Osteoblast (primary cell): ENCODE measurements at regions not wholly inside any gene's neighbourhood (a gene's known extent, or its start where the extent isn't known, plus 50 kb on each side); places are given as distances from the start of the nearest gene placed in this dataset.

Source experiments
- DNase-seq: peaks from one replicate; pipeline ENCODE4 v3.0.0; 2011; ENCODE audit warnings: low spot score, mixed read lengths; ENCODE audit not compliant: insufficient read length; ENCODE audit errors: missing footprints
- H2AFZ ChIP-seq: 2 replicates; pipeline ENCODE4 v1.6.0; 2011; ENCODE audit warnings: mild to moderate bottlenecking, low read length
- H3K27ac ChIP-seq: 2 replicates; pipeline ENCODE4 v1.5.1; 2011; ENCODE audit warnings: mild to moderate bottlenecking, low read depth, low read length, moderate library complexity
- H3K27me3 ChIP-seq: 2 replicates; pipeline ENCODE4 v1.6.0; 2012; ENCODE audit warnings: mild to moderate bottlenecking, control low read depth, inconsistent platforms, low read length, moderate library complexity; ENCODE audit not compliant: insufficient read depth
- H3K36me3 ChIP-seq: 2 replicates; pipeline ENCODE4 v1.5.1; 2011; ENCODE audit warnings: mild to moderate bottlenecking, low read length, control low read depth, moderate library complexity; ENCODE audit not compliant: insufficient read depth
- H3K4me1 ChIP-seq: 2 replicates; pipeline ENCODE4 v1.5.1; 2011; ENCODE audit warnings: mild to moderate bottlenecking, low read length, control low read depth, moderate library complexity; ENCODE audit not compliant: insufficient read depth
- H3K4me2 ChIP-seq: 2 replicates; pipeline ENCODE4 v1.6.0; 2011; ENCODE audit warnings: mild to moderate bottlenecking, low read length; ENCODE audit not compliant: insufficient read depth
- H3K4me3 ChIP-seq: fragments of 200-600 bp; sonication (generic); 3 replicates; pipeline ENCODE4 v1.5.1; 2012; ENCODE audit warnings: mild to moderate bottlenecking, low read length, inconsistent platforms; ENCODE audit not compliant: insufficient read depth
- H3K79me2 ChIP-seq: 2 replicates; pipeline ENCODE4 v1.6.0; 2012; ENCODE audit warnings: mild to moderate bottlenecking, low read length, control low read depth, inconsistent platforms; ENCODE audit not compliant: insufficient read depth
- H3K9me3 ChIP-seq: 2 replicates; pipeline ENCODE4 v1.5.1; 2011; ENCODE audit warnings: low read depth, low read length, control low read depth
- H4K20me1 ChIP-seq: 2 replicates; pipeline ENCODE4 v1.6.0; 2012; ENCODE audit warnings: mild to moderate bottlenecking, low read length, control low read depth; ENCODE audit not compliant: insufficient read depth
- TF ChIP-seq, protein P1 (sequence below): IDR thresholded peaks from 2 replicates; pipeline ENCODE4 v1.5.1; 2011; ENCODE audit warnings: mild to moderate bottlenecking, low read depth, low read length, moderate library complexity; ENCODE audit errors: extremely low read depth

DNA sequence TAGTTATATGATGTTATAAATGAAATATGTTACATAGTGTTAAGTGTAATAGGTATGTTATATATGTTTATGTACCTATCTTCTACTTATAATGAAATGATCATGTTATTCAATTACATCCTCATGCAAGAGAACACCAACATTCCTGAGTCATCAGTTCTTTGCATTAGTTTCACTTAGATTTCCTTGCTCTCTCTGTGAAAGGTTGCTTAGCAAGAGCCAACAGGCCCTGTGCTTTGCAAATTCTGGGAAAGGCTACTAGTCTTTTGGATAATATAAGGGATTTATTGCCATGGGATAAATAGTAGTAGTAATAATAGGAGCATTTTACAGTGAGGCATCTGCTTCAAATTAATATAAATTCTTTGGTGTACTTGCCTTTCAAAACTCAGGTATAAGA lies 274.8 kb downstream of the SP3 start:
- Histone ChIP-seq H3K36me3 (no peaks in the 10 kb centered on the region), H3K79me2 (no peaks in the 10 kb centered on the region), H3K4me2 (no peak overlapping the region), H4K20me1 (no peaks in the 10 kb centered on the region), H3K9me3 (no peaks in the 10 kb centered on the region), H3K4me1 (no peaks in the 10 kb centered on the region), H3K27ac (no peak overlapping the region), H3K4me3 (no peak overlapping the region), H3K27me3 (no peaks in the 10 kb centered on the region), H2AFZ (no peak overlapping the region)
- peak; percentile 54 for DNase-seq
- TF ChIP-seq, protein P1, sequence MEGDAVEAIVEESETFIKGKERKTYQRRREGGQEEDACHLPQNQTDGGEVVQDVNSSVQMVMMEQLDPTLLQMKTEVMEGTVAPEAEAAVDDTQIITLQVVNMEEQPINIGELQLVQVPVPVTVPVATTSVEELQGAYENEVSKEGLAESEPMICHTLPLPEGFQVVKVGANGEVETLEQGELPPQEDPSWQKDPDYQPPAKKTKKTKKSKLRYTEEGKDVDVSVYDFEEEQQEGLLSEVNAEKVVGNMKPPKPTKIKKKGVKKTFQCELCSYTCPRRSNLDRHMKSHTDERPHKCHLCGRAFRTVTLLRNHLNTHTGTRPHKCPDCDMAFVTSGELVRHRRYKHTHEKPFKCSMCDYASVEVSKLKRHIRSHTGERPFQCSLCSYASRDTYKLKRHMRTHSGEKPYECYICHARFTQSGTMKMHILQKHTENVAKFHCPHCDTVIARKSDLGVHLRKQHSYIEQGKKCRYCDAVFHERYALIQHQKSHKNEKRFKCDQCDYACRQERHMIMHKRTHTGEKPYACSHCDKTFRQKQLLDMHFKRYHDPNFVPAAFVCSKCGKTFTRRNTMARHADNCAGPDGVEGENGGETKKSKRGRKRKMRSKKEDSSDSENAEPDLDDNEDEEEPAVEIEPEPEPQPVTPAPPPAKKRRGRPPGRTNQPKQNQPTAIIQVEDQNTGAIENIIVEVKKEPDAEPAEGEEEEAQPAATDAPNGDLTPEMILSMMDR = no peak

DNA sequence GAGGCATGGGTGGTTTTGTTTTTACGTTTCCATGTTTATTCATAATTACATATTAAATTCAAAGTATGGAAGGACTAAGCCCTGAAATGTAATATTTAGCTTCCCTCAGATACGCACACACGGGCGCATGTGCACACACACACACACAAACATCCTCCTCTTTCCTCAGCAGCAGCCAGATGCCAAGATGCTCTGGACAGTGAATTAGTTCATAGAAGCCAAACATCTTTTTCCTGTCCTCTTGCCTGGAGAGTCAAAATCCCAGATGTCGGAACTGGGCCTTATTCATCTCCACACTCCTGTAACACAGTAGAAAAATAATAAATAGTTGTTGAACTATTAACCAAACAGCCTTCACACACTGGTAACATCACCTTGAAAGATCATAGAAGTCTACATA lies 273.1 kb downstream of the SP3 start:
- no peak for DNase-seq
- H3K27me3 ChIP-seq = no peaks in the 10 kb centered on the region
- H3K4me2 ChIP-seq = no peak overlapping the region
- no peaks in the 10 kb centered on the region for H3K9me3 ChIP-seq
- no peaks in the 10 kb centered on the region for H3K4me1 ChIP-seq
- H2AFZ ChIP-seq = no peak overlapping the region
- H3K4me3 ChIP-seq = no peak overlapping the region
- H3K27ac ChIP-seq = no peak overlapping the region
- H3K79me2 ChIP-seq = no peaks in the 10 kb centered on the region
- TF ChIP-seq, protein P1 = no peak
- H3K36me3 ChIP-seq = no peaks in the 10 kb centered on the region
- H4K20me1 ChIP-seq = no peaks in the 10 kb centered on the region

DNA sequence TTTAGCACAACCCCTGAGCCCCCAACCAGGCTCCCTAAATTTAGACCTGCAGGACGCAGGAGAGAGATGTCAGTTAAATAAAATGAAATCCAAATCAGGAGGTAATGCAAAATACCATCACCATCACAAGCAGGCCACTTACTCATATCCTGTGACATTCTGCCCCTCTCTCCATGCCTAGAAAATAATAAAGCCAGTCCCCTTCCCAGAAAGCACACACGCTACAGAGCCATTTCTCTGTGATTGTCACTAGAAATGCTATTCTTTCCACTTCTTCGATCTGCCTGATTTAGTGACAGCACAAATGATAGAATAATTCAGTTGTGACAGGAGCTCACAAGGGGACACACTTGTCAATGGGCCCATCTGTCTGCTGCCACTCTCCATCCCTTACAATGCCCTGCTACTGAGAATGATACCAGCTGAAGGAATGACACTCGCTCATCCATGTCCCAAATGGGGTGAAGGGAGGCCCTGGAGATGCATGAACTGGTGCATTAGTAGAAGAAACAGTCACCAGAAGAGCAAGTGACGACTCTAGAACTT lies 272.1 kb downstream of the SP3 start:
- no peak overlapping the region for H2AFZ ChIP-seq
- no peaks in the 10 kb centered on the region for H3K27me3 ChIP-seq
- H3K36me3 ChIP-seq = no peaks in the 10 kb centered on the region
- no peaks in the 10 kb centered on the region for H3K9me3 ChIP-seq
- no peak overlapping the region for H3K27ac ChIP-seq
- no peak overlapping the region for H3K4me3 ChIP-seq
- no peak for DNase-seq
- TF ChIP-seq, protein P1 = no peak
- H3K4me2 ChIP-seq = no peak overlapping the region
- H3K79me2 ChIP-seq = no peaks in the 10 kb centered on the region
- H4K20me1 ChIP-seq = no peaks in the 10 kb centered on the region
- no peaks in the 10 kb centered on the region for H3K4me1 ChIP-seq

GRCh38 chr2:173696274-173696673 lies 268.9 kb downstream of the SP3 start:
- Histone ChIP-seq H3K27ac (no peak overlapping the region), H3K4me2 (no peak overlapping the region), H3K4me3 (no peak overlapping the region), H4K20me1 (no peaks in the 10 kb centered on the region), H3K9me3 (no peaks in the 10 kb centered on the region), H3K36me3 (no peaks in the 10 kb centered on the region), H3K27me3 (no peaks in the 10 kb centered on the region), H3K4me1 (no peaks in the 10 kb centered on the region), H3K79me2 (no peaks in the 10 kb centered on the region), H2AFZ (no peak overlapping the region)
- TF ChIP-seq, protein P1 = no peak
- DNase-seq = no peak
